Keratinocyte (primary cell): ENCODE measurements at regions not wholly inside any gene's neighbourhood (a gene's known extent, or its start where the extent isn't known, plus 50 kb on each side); places are given as distances from the start of the nearest gene placed in this dataset.

ENCODE experiments used
- DNase-seq: peaks from one replicate; pipeline ENCODE4 v3.0.0-alpha.2; 2011; ENCODE audit warnings: low read depth, missing footprints, low spot score
- FAIRE-seq: peaks from 2 replicates; lab custom pipeline; 2011; peaks lifted over from hg19 to GRCh38; lab: Jason Lieb, UNC
- H2AFZ ChIP-seq: 2 replicates; pipeline ENCODE4 v1.6.0; 2012; ENCODE audit warnings: low read length, control low read depth, inconsistent platforms; ENCODE audit not compliant: control insufficient read depth
- H3K27ac ChIP-seq: 2 replicates; pipeline ENCODE4 v1.5.1; 2011; ENCODE audit warnings: low read length; ENCODE audit not compliant: control insufficient read depth, insufficient read depth
- H3K27me3 ChIP-seq: 3 replicates; pipeline ENCODE4 v1.6.0; 2011; ENCODE audit warnings: low read length; ENCODE audit not compliant: control insufficient read depth, insufficient read depth; ENCODE audit errors: extremely low read depth
- H3K36me3 ChIP-seq, 2 experiments: 2 replicates in 1 of 2; 3 replicates in 1 of 2; pipeline ENCODE4 v1.5.1; 2011; ENCODE audit warnings: low read length in 2 of 2, mild to moderate bottlenecking in 1 of 2; ENCODE audit not compliant: control insufficient read depth in 2 of 2, insufficient read depth in 2 of 2; ENCODE audit errors: extremely low read depth in 1 of 2
- H3K4me1 ChIP-seq: 3 replicates; pipeline ENCODE4 v1.5.1; 2011; ENCODE audit warnings: low read length; ENCODE audit not compliant: control insufficient read depth, insufficient read depth; ENCODE audit errors: extremely low read depth
- H3K4me2 ChIP-seq: 3 replicates; pipeline ENCODE4 v1.6.0; 2011; ENCODE audit warnings: low read depth, low read length; ENCODE audit not compliant: control insufficient read depth, insufficient read depth; ENCODE audit errors: extremely low read depth
- H3K4me3 ChIP-seq, 3 experiments: fragments of 200-600 bp in 1 of 3; sonication (generic) in 1 of 3; 2 replicates in 2 of 3; 3 replicates in 1 of 3; pipeline ENCODE4 v1.5.1; 2011 to 2016; ENCODE audit warnings: low read length in 3 of 3, mild to moderate bottlenecking in 3 of 3, control low read depth in 2 of 3, inconsistent platforms in 1 of 3, low read depth in 1 of 3, mixed read lengths in 1 of 3, mixed run types in 1 of 3, moderate library complexity in 1 of 3; ENCODE audit not compliant: control insufficient read depth in 2 of 3, insufficient read depth in 2 of 3; ENCODE audit errors: extremely low read depth in 1 of 3
- H3K79me2 ChIP-seq: 2 replicates; pipeline ENCODE4 v1.6.0; 2012; ENCODE audit warnings: low read length; ENCODE audit not compliant: control insufficient read depth, insufficient read depth
- H3K9ac ChIP-seq: 3 replicates; pipeline ENCODE4 v1.6.0; 2011; ENCODE audit warnings: low read length; ENCODE audit not compliant: control insufficient read depth, insufficient read depth; ENCODE audit errors: extremely low read depth
- H3K9me1 ChIP-seq: 3 replicates; pipeline ENCODE4 v1.6.0; 2011; ENCODE audit warnings: low read length; ENCODE audit not compliant: control insufficient read depth, insufficient read depth; ENCODE audit errors: extremely low read depth
- H3K9me3 ChIP-seq: 2 replicates; pipeline ENCODE4 v1.5.1; 2012; ENCODE audit warnings: low read depth, low read length; ENCODE audit not compliant: control insufficient read depth
- H4K20me1 ChIP-seq: 3 replicates; pipeline ENCODE4 v1.6.0; 2011; ENCODE audit warnings: low read length; ENCODE audit not compliant: control insufficient read depth, insufficient read depth; ENCODE audit errors: extremely low read depth
- EZH2 ChIP-seq: IDR thresholded peaks from one replicate; pipeline ENCODE4 v1.6.1; 2012; ENCODE audit warnings: inconsistent platforms, mild to moderate bottlenecking, low read length, moderate library complexity
- dilution Hi-C: fragments of 300-500 bp; cut with MboI; formaldehyde crosslinking; loops from one replicate; pipeline ENCODE4 v1.7.0; 2020; ENCODE audit warnings: low sequenced_read_pairs; ENCODE audit not compliant: extremely low pct_ligation_motif_present
- TF ChIP-seq, protein P1 (sequence below), 3 experiments: IDR thresholded peaks in 1 of 3; conservative IDR thresholded peaks in 1 of 3; optimal IDR thresholded peaks in 1 of 3; 2 replicates in 2 of 3; 3 replicates in 1 of 3; pipeline versions ENCODE3 to v1.5.1; 2011; ENCODE audit warnings: low read length in 3 of 3, mild to moderate bottlenecking in 3 of 3, moderate library complexity in 2 of 3, control low read depth in 1 of 3, inconsistent platforms in 1 of 3; ENCODE audit not compliant: insufficient read depth in 2 of 3; ENCODE audit errors: extremely low read depth in 1 of 3

DNA sequence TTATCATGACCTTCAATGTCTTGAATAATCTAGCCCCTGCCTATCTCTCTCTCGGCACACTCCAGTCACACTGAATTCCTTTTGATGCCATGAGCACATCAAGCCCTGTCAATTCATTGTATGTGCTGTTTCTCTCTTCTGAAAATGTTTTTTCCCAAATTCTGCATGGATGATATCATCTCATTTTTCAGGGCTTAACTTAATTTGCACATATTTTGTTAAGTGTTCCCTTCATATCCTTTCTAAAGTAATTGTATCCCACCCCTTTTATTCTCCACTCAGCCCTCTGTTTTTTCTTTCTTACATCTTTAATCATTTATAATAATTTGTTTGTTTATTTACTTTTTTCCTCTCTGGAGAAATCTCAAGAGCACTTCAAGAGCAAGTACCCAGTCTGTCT, 149.9 kb downstream of the ZNF326 start:
- Histone ChIP-seq H3K9ac (no peak overlapping the region), H2AFZ (no peak overlapping the region), H3K4me1 (no peaks in the 10 kb centered on the region), H4K20me1 (no peaks in the 10 kb centered on the region), H3K4me3 (no peak overlapping the region), H3K79me2 (no peaks in the 10 kb centered on the region), H3K27ac (no peak overlapping the region), H3K27me3 (no peaks in the 10 kb centered on the region), H3K36me3 (no peaks in the 10 kb centered on the region), H3K9me3 (peaks cover 2% of the 10 kb centered on the region), H3K4me2 (no peak overlapping the region), H3K9me1 (no peaks in the 10 kb centered on the region)
- no peak for TF ChIP-seq EZH2
- TF ChIP-seq, protein P1, sequence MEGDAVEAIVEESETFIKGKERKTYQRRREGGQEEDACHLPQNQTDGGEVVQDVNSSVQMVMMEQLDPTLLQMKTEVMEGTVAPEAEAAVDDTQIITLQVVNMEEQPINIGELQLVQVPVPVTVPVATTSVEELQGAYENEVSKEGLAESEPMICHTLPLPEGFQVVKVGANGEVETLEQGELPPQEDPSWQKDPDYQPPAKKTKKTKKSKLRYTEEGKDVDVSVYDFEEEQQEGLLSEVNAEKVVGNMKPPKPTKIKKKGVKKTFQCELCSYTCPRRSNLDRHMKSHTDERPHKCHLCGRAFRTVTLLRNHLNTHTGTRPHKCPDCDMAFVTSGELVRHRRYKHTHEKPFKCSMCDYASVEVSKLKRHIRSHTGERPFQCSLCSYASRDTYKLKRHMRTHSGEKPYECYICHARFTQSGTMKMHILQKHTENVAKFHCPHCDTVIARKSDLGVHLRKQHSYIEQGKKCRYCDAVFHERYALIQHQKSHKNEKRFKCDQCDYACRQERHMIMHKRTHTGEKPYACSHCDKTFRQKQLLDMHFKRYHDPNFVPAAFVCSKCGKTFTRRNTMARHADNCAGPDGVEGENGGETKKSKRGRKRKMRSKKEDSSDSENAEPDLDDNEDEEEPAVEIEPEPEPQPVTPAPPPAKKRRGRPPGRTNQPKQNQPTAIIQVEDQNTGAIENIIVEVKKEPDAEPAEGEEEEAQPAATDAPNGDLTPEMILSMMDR (optimal IDR thresholded peaks at IDR 0.05 in 1 of 3, IDR thresholded peaks at IDR 0.05 in 1 of 3, conservative IDR thresholded peaks at IDR 0.05 in 1 of 3; ENCODE audit: extremely low read depth in 1 of 3, insufficient read depth in 2 of 3, low read length in 3 of 3) = no peak
- DNase-seq (no peak), FAIRE-seq (no peak)
- dilution Hi-C loops = no loop called here

- H3K27me3 ChIP-seq = no peaks in the 10 kb centered on the region
- no peak overlapping the region for H3K4me3 ChIP-seq
- no peaks in the 10 kb centered on the region for H4K20me1 ChIP-seq
- dilution Hi-C loops = no loop called here
- H3K9ac ChIP-seq = no peak overlapping the region
- DNase-seq (no peak), FAIRE-seq (no peak)
- H3K9me1 ChIP-seq = no peaks in the 10 kb centered on the region
- H3K79me2 ChIP-seq = no peaks in the 10 kb centered on the region
- TF ChIP-seq, protein P1 (optimal IDR thresholded peaks at IDR 0.05 in 1 of 3, IDR thresholded peaks at IDR 0.05 in 1 of 3, conservative IDR thresholded peaks at IDR 0.05 in 1 of 3; ENCODE audit: extremely low read depth in 1 of 3, insufficient read depth in 2 of 3, low read length in 3 of 3) = no peak
- TF ChIP-seq EZH2 = no peak
- no peak overlapping the region for H2AFZ ChIP-seq
- no peak overlapping the region for H3K27ac ChIP-seq
- H3K9me3 ChIP-seq = peaks cover 4% of the 10 kb centered on the region
- no peak overlapping the region for H3K4me2 ChIP-seq
- no peaks in the 10 kb centered on the region for H3K36me3 ChIP-seq
- no peaks in the 10 kb centered on the region for H3K4me1 ChIP-seq
Measured at GRCh38 chr1:90143591-90143990, 148.7 kb downstream of the ZNF326 start.
